GM19351 (cell line): ENCODE measurements at regions not wholly inside any gene's neighbourhood (a gene's known extent, or its start where the extent isn't known, plus 50 kb on each side); places are given as distances from the start of the nearest gene placed in this dataset.
A peak's percentile ranks its signal among the peaks of the same experiment; 100 is the strongest.
"Not testable (repeated sequence)": the region's sequence is repeated elsewhere in the genome, so short reads cannot be mapped to it uniquely, and the experiment has no call there.

Experiments used
- ATAC-seq: cut with Tn5 transposase; IDR thresholded peaks from one replicate; pipeline ENCODE4 v1.9.1; 2021; ENCODE audit warnings: mild to moderate bottlenecking, moderate library complexity; ENCODE audit not compliant: unreplicated experiment

DNA sequence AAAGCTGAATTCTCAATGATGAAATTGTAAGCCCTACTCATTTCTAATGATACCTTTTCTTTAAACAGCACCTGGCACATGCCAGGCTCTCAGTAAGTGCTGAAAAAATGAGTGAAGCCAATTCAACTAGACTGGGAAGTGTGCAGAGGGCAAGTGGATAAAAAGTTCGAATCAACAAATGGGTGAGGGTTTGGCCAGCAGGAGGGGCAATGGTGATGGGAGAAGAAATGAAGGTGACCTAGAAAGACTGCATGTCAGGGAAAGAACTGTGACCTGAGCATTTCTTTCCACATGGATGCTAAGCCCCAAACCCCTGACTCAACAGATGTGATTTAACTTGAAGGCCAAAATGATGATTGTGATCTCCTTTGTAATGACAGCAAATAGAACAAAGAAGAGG is 54.6 kb downstream of the DKK1 start:
- no peak for ATAC-seq

DNA sequence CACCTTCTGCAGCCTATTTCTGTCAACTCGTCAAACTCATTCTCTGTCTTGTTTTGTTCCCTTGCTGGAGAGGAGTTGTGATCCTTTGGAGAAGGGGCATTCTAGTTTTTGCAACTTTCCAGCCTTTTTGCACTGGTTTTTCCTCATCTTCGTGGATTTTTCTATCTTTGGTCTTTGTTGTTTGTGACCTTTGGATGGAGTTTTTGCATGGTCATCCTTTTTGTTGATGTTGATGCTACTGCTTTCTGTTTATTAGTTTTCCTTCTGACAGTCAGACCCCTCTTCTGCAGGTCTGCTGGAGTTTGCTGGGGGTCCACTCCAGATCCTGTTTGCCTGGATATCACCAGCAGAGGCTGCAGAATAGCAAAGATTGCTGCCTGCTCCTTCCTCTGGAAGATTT is 60.1 kb downstream of the DKK1 start:
- ATAC-seq = not testable (repeated sequence)

DNA sequence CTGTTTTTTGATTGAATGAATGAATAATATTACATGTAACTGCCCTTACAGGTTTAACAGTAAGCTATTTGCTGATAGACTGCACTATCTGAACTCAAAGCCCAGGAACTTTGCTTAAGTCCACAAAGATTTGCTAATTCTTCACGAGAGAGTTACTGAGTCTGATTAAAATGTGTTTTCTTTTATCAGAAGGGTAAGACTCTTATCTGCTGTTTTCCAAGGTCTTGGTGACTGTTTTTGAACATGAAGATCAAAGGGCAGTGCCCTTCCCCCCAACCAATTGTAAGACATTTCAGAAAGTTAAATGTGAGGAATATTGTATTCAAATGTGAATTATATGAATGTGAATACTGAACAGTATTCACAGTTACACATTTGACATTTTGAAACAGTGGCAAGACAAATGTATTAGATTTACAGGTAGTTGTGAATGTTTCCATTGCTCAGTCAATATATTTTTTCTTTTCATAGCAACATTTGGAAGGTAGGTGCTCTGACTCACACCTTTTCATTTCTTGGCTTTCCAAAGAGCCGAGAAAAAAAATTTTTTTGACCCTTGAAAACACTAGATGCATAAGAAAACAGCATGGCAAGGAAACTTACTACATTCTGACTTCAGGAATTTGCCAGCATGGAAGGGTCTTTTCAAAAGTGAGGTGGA is 62.7 kb downstream of the DKK1 start:
- ATAC-seq = no peak

DNA sequence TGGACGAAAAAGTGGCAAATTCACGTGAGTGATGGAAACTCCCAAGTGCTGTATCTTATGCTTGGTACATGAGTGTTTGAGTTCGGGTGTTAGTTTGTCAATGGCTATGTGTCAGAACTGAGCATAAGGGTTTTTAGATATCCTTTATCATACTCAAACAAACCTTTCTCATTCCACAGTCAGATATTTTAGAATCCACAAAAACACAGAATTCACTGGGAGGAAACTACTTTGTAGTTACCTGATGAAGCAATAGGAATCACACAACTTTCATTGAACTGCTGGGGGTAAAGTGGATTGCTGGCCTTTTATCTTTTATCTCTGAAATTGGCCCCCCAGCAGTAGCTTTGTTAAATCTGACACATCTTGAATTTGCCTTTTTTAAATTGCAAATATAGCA is 64.0 kb downstream of the DKK1 start:
- no peak for ATAC-seq

DNA sequence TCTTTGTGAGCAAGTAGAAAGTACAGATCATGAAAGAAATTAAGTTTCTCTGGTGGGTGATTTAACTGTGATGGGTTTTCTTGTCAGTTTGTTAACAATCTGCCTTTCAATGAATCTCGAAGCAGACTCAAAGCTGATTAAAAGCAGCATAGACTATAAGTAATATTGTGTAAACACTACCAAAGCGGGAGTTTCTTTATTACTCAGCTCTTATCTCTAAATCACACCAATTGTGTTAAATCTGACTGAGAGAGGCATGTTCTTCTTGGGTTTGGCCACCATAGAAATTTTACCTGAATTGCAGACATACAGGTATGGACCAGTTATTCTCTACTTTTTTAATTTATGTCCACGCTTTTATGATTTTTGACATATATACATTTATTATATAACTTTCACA is 65.2 kb downstream of the DKK1 start:
- ATAC-seq = no peak

DNA sequence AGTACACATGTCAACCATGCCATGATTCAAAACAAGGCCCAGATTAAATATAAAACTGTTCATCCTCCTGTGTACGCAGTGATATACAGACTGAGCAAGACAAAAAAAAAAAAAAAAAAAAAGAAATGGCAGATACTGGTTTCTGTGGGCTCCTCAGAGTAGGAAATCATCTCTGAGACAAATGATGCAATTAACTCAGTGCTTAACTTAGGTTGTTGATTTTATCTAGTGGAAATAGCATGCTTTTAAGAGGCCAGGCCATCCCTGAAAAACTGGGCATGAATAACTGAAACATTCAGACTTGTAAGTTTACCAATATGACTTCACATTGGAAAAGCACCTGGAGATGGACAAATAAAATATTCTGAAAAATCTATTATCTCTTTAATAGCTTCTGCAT is 69.0 kb downstream of the DKK1 start:
- no peak for ATAC-seq

DNA sequence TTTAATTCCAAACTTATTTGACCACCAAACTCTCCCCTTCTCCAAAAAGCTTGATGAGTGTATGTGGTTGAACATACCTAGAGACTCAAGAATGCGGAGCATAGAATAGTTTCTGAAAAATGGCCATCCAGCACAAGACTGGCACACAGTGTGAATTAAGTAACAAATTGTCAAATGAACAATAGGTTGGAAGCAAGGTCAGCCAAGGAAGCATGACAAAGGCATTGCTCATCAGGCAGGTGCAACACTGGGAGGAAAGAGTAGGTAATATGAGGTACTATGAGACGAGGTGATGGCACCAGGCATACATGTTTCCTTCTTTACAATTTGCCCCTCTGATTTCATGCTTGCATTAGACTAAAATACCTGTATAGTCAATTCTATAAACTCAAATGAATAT is 73.7 kb downstream of the DKK1 start:
- ATAC-seq = no peak

DNA sequence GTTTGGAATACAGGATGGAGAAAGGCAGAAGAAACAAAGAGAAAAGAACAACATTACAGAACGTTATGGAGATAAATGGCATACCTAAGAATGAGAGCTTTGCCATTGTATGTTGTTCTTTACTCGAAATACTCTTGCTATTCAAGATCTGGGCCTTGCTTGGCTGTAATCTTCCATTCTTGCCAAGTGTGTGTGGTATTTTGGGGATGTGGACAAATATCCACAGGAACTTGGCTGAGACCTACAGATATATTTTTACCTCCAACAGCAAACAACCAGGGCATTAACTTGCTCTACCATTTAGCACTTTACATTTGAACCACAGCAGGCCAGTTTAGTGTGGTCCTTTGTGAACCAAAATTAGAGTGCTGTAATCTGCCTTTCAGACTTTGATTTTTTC is 76.3 kb downstream of the DKK1 start:
- no peak for ATAC-seq

DNA sequence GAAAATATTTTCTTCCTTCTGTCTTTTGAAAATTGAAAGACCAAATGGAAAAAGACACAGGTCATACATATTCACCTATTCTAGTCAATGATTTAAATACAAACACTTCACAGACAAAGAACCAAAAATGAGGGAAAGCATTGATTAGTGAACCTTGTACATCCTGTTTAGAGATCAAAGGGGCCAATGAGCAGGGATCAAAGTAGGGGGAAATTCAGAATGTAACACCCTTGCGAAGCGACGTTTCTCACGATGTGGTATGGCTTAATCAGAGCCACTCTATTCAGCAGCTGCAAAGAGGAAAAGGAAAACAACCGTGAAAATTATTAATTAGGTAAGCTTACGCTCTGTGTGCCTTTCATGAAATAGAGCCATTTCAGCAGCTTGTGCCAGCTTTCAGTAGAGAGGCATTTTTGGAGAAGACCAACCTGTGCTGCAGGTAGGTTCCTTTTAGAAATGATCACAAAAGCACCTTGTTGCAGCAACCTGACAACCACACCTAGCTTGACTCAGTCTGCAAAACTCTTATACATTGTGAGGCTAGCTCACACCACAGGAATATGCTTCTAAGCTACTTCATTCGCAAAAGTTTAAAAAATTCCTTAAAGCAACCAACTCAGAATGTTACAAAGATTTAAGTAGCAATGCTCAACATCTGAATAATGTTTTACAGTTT is 78.0 kb downstream of the DKK1 start:
- ATAC-seq = no peak

DNA sequence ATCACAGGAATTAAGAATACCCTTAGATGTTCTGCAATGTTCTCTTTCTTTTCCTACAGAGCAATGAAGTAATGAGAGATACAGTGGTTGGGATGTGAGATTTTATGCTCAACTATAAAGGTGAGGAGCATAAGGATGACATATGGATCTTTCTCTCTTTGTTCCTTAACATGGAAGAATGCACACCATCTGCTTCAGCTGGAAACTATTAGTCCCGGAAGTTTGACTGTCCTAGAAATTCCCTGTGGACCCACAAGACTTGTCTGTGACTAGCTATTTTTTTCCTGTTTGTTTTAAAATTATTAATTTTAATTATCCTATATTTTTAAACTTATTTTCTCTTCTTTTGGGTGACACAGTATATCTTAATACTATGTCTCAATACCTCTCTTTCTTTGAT is 80.2 kb downstream of the DKK1 start:
- no peak for ATAC-seq

DNA sequence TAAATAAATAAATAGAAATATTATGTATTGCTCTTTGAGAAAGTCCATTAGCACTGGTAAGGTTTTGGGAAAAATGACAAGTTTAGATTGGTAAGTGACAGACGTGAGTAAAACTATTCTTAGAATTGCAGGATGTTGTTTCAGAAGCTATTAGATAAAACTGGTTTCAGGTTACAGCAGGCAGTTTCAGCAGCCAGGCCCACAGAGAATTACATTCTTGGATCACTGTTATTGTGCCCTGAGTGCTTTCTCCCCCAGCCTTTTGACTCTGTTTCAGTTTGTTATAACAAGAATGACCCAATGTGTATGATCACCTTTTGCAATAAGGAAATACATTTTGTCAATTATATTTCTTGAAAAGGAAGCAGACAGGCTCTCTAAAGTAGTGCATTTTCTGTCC is 86.5 kb downstream of the DKK1 start:
- no peak for ATAC-seq

DNA sequence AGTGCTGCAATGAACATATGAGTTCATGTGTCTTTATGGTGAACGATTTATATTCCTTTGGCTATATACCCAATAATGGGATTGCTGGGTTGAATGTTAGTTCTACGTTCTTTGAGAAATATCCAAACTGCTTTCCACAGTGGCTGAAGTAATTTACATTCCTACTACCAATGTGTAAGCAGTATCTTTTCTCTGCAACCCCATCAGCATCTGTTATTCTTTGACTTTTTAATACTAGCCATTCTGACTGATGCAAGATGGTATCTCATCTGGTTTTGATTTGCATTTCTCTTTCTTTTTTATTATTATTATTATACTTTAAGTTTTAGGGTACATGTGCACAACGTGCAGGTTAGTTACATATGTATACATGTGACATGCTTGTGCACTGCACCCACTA is 89.7 kb downstream of the DKK1 start:
- ATAC-seq = not testable (repeated sequence)

DNA sequence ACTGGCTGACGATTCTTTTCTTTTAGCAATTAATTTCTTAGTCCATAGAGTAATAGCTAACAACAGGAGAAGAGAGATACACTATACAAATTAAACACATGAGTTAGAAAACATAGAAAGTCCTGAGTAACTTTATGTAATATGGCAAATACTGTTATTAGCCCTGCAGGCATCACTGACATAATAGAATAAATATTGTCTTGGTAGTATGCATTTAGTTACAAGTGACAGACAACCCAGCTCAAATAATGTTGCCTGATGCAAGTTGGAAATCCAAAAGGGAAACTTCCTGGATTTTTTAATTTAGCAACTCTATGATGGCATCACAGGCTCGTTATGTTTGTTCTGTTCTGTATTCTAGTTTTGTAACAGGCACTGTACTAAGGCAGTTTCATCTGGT is 95.1 kb downstream of the DKK1 start:
- ATAC-seq = no peak

DNA sequence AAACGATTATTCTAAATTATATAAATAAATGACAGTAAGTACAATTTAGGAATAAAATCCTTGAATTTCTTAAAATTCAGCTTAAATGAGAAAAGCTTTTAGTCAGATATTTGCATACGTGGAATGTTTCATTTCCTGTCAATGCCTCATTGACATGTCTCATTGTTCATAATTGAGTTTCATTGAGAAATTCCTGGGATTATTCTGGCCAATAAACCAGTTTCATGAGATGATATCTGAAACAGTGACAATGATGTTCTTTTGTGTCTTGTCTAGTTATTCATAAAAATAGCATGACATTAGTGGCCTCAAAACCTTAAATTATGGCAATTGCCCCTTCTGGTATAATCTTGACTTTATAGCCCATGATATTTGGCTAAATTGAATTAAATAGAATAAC is 95.8 kb downstream of the DKK1 start:
- no peak for ATAC-seq

DNA sequence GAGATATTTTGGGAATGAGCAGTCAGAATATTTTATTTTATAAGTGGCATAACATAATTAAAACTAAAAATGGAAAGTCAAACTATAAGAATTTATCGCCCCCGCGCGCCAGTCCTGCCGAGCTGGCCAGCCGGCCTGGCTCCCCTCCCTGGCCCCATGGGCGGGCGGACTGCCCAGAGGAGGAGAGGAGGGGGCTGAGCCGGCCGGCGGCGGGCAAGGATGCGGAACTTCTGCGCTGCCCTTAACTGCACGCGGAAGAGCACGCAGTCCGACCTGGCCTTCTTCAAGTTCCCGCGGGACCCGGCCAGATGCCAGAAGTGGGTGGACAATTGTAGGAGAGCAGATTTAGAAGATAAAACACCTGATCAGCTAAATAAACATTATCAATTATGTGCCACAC is 96.8 kb downstream of the DKK1 start:
- ATAC-seq = no peak

DNA sequence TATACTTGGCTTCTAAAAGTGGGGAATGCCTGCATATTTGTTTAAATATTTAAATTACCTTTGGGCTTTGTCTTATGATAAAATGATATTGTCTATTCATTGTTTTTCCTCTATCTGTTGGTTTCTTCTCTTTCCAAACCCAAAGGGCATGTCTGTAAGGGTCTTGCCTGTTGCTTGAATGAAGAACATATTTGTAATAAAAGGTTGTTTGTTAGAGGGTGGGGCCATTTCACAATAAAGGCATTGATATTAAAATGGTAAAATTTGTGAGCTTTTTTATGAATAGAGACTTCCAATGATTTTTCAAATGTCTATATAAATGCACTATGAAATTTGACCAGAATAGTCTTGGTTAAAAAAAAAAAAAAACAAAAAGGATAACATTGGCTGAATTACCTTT is 105.2 kb downstream of the DKK1 start:
- ATAC-seq = no peak

DNA sequence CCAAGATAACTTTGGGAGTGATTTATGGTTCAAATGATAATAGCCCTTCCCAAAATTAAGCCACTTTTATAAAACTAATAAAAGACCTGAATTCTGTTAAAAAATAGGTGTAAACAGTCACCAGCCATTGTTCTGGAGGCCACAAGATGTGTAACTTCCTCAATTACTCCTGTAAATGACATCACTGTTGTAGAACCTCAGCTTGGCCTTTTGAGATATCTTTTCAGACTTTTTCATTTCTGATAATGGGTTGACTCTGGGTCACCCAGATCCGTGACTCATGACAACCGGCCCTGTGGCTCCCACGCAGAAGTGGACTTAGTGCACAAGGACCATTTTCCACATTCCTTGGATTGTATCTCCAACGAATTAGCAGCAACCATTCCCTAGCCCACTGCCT is 106.6 kb downstream of the DKK1 start:
- ATAC-seq = peak; percentile 58

DNA sequence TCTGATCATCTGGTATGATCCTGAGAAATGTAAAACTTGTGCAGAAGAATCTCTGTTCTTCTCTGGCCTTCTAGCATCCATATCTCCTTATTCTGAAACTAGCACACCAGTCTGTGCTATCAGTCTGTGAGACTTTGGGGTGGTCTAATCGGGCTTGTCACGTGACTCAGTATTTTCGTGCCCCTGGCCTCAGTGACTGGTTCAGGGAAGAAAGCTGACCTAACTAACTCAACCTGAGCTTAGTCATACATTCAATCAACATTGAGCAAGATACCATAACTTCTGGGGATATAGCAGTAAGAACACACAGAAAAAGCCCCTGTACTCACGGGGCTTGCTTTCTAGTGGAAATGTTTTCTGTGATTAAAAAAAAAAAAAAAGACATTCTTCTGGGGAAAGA is 109.3 kb downstream of the DKK1 start:
- ATAC-seq = no peak

DNA sequence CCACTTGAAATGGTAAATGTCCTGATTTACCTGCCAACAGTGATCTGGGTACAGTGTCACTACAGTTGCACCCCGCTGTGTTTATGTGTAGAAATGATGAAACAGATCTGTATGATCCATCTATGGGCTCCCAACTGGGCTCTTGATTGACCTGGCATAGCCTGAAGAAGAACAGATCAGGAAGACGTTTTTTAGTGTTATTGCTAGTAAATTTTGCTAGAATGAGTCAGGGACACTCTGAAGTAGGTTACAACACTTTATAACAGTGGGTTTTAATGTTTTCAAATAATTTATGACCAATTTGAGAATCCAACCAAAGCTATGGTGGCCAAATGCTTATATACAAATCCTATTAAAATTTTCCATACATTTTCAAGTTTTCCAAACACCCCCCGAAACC is 110.3 kb downstream of the DKK1 start:
- no peak for ATAC-seq

DNA sequence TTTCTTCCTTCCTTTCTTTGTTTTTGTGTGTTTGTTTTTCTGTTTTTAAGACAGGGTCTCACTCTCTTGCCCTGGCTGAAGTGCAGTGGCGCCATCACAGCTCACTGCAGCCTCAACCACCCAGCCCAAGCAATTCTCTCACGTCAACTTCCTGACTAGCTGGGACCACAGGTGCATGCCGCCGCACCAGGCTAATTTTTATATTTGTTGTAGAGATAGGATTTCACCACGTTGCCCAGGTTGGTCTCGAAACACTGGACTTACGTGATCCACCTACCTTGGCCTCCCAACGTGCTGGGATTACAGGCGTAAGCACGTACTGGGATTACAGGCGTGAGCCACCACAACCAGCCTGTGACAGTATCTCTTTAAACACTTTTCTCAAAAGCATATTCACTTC is 120.7 kb downstream of the DKK1 start:
- no peak for ATAC-seq

DNA sequence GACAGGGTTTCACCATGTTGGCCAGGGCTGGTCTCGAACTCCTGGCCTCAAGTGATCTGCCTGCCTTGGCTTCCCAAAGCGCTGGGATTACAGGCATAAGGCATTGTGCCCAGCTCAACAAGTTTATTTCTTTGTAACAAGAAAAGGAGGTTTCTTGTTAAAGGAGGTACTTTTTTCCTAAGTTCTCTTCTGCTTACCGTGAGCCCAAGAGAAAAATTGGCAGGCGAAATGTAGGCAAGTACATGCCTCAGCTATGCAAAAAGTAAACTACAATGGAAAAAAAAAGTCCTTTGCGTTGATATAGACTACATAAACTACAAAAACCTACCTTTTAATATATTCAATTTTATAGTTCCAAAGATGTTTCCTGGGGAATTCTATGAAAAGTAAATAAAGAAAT is 122.6 kb downstream of the DKK1 start:
- ATAC-seq = no peak

DNA sequence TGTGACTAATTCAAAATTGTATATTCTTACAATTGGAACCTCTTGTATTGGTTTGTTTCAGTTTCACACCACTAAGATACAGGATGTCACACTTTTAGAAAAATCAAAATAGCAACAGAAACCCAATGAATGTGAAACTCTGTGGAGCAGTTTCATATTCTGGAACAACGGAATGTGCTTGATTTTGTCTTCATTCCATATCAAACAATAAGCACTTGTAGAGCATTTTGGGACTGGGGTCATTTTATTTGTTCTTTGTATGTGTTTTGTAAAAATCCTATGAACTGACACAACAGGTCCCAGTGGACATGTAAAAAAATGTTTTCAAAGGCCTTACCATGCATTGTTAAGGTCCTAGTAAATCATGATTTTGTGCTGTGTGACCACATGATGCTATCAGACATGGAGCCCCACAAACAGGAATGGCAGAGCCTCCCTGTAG is 123.1 kb downstream of the DKK1 start:
- ATAC-seq = peak; percentile 97

DNA sequence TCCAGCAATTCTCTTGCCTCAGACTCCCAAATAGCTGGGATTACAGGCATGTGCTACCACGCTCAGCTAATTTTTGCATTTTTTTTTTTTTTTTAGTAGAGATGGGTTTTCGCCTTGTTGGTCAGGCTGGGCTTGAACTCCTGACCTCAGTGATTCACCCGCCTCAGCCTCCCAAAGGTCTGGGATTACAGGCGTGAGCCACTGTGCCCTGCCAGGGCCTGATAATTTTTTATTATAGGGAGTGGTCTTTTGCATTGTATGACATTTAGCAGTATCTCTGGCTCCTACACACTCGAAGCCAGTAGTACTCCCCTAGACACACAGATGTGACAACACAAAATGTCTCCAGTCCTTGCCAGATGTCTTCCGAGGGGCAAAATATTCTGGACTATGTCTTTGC is 124.0 kb downstream of the DKK1 start:
- no peak for ATAC-seq
